Fibroblast of pulmonary artery (primary cell): ENCODE measurements at regions not wholly inside any gene's neighbourhood (a gene's known extent, or its start where the extent isn't known, plus 50 kb on each side); places are given as distances from the start of the nearest gene placed in this dataset.

Source experiments
- DNase-seq: peaks from one replicate; pipeline ENCODE4 v3.0.0-alpha.2; 2010; ENCODE audit warnings: low read depth
- H3K4me3 ChIP-seq: replicated peaks from 2 replicates; pipeline ENCODE4 v1.5.1; 2011; ENCODE audit warnings: low read depth, mild to moderate bottlenecking, control low read depth, low read length, moderate library complexity
- CTCF ChIP-seq: IDR thresholded peaks from 2 replicates; pipeline ENCODE4 v1.5.1; 2011; ENCODE audit warnings: mild to moderate bottlenecking, control low read depth, low read length, inconsistent platforms; ENCODE audit errors: missing control alignments

GRCh38 chr16:7221157-7221556 lies 111.5 kb upstream of the RBFOX1 start:
- DNase-seq, result no peak
- no peak overlapping the region for H3K4me3 ChIP-seq
- no peak for TF ChIP-seq CTCF

GRCh38 chr16:7218936-7219335 lies 113.7 kb upstream of the RBFOX1 start:
- H3K4me3 ChIP-seq, result no peak overlapping the region
- no peak for TF ChIP-seq CTCF
- DNase-seq, result no peak

- no peak for DNase-seq
- no peak for TF ChIP-seq CTCF
- no peak overlapping the region for H3K4me3 ChIP-seq
Measured at GRCh38 chr16:7217797-7218196, 114.8 kb upstream of the RBFOX1 start.

GRCh38 chr16:7216719-7217118 lies 115.9 kb upstream of the RBFOX1 start:
- no peak for TF ChIP-seq CTCF
- H3K4me3 ChIP-seq, result no peak overlapping the region
- no peak for DNase-seq

- no peak overlapping the region for H3K4me3 ChIP-seq
- TF ChIP-seq CTCF, result no peak
- no peak for DNase-seq
Measured at GRCh38 chr16:7211781-7212180, 120.9 kb upstream of the RBFOX1 start.

GRCh38 chr16:7209598-7209997 lies 123.0 kb upstream of the RBFOX1 start:
- no peak for TF ChIP-seq CTCF
- no peak for DNase-seq
- no peak overlapping the region for H3K4me3 ChIP-seq

- no peak for TF ChIP-seq CTCF
- no peak for DNase-seq
Measured at GRCh38 chr16:7206469-7206868, 126.2 kb upstream of the RBFOX1 start.

More at GRCh38 chr16:7206469-7206868, 126.2 kb upstream of the RBFOX1 start:
- no peak overlapping the region for H3K4me3 ChIP-seq
